MM.1S (cell line): ENCODE measurements at regions not wholly inside any gene's neighbourhood (a gene's known extent, or its start where the extent isn't known, plus 50 kb on each side); places are given as distances from the start of the nearest gene placed in this dataset.

ENCODE experiments used
- EZH2 ChIP-seq: fragments of 300-600 bp; sonication (generic); optimal IDR thresholded peaks from 2 replicates; pipeline ENCODE3; 2017; ENCODE audit warnings: low read depth, mild to moderate bottlenecking, antibody characterized with exemption, low read length, mixed read lengths
- TF ChIP-seq, protein P1 (sequence below): fragments of 300-600 bp; sonication (generic); IDR thresholded peaks from 2 replicates; pipeline ENCODE4 v1.5.1; 2016; ENCODE audit warnings: antibody characterized with exemption, low read length, mixed read lengths

DNA sequence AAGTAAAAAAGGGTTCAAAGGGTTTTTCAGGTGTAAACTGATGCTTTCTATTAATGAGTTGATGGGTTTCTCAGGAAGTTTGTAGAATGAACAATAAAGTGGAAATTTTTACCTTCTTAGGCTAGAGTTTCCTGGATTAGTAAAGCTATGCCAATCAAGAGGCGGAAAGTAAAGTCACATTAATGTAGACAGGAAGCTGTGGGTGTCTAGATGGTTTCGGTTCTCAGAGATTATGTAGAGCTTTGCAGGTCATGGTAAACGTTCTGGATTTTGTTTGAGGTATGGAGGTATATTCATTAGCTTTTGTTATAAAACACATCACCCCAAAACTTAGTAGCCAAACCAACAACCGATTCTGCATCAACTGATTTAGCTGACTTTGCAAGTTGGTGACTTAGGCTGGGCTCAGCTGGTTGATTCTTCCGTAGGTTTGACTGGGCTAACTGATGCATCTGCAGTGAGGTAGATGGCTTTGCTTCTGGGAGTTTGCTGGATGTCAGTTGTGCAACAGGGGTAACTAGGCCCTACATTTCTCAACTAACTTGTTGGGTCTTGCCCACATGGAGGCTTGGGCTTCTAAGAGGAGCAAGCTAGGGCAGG is 273.8 kb downstream of the MSX2 start:
- TF ChIP-seq EZH2: no peak
- TF ChIP-seq, protein P1, sequence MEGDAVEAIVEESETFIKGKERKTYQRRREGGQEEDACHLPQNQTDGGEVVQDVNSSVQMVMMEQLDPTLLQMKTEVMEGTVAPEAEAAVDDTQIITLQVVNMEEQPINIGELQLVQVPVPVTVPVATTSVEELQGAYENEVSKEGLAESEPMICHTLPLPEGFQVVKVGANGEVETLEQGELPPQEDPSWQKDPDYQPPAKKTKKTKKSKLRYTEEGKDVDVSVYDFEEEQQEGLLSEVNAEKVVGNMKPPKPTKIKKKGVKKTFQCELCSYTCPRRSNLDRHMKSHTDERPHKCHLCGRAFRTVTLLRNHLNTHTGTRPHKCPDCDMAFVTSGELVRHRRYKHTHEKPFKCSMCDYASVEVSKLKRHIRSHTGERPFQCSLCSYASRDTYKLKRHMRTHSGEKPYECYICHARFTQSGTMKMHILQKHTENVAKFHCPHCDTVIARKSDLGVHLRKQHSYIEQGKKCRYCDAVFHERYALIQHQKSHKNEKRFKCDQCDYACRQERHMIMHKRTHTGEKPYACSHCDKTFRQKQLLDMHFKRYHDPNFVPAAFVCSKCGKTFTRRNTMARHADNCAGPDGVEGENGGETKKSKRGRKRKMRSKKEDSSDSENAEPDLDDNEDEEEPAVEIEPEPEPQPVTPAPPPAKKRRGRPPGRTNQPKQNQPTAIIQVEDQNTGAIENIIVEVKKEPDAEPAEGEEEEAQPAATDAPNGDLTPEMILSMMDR: no peak
